GM18505 (cell line): ENCODE measurements at regions not wholly inside any gene's neighbourhood (a gene's known extent, or its start where the extent isn't known, plus 50 kb on each side); places are given as distances from the start of the nearest gene placed in this dataset.

Source experiments
- ATAC-seq: cut with Tn5 transposase; IDR thresholded peaks from one replicate; pipeline ENCODE4 v1.9.1; 2021; ENCODE audit not compliant: unreplicated experiment
- POLR2A ChIP-seq: IDR thresholded peaks from 4 replicates; pipeline ENCODE4 v1.6.1; 2011; ENCODE audit warnings: borderline replicate concordance; ENCODE audit not compliant: insufficient read depth, insufficient read length; ENCODE audit errors: extremely low read depth

DNA sequence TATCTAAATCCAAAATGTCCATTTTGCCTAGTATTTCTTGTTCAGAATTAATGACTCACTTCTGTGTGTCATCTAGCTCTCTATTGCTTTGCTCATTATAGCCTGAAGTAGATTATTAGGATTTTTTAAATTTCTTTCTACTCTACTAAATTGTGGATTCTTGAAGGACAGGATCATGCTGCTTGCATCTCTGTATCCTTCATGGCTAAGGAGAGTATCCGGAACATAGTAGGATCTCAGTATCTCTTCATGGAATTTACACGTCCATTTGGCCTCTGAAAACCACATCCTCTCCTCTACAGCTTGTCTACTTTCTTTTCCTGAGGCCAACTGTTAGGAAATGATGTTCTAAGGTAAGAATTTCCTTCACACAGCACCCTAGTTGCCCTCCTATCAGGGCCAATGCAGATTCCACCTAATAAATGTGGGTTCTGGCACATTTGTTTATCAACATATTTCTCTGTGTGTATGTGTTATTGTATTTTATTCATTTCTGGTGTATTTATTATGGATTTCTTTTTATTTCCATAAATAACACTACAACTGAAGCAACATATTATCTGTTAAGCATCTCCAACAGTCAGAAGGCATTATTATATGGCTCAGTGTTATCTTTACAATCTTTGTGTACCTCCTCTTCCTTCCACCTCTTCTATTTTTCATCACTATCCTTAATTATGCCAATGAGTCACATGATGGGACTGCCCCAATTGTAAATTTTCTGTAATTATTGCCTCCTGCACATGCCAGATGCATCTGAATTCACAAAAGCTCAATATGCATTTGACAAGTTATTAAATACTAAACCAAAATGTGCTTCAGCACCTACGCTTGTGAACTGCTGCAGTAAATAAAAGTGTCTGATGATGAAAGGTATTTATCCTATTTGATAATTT is 557.8 kb upstream of the TLE4 start:
- TF ChIP-seq POLR2A = no peak
- ATAC-seq = no peak

DNA sequence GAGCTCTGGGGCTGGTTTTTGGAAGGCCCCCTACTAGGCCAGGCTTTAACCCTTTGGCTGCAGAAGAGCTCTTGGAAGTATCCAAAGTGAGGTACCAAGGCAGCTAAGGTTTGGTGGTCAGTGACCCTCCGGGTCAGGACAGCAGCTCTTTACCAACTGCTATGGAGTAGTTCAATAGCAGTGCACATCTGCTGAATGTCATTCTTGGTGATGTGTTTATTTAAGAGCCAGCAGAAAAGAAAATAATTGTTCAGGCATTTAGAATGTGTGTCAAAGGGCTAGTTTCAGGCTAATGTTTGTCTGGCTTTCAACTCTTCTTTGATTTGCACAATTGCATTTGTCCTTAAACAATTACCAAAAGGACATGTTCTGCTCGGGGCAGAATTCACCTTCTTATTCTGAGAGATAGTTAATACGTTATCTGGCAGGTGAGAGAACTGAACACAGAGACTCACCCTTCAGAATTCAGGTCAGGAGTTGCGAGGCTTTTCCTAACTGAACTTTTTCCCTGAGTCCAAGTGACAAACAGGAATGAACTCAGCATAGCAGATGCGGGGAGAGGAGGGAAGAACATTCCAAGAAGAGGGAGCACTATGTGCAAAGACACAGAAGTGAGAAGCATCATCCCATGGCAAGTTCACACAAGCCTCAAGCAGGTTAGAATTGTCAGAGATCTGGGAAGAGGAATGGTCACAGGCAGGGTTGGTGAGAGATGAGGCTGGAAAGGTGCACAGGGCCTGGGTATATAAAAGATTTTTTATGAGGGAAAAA is 556.7 kb upstream of the TLE4 start:
- no peak for ATAC-seq
- TF ChIP-seq POLR2A = no peak

GRCh38 chr9:79015951-79016350 is 555.8 kb upstream of the TLE4 start:
- ATAC-seq = no peak
- TF ChIP-seq POLR2A = no peak

GRCh38 chr9:79020276-79020675 is 551.5 kb upstream of the TLE4 start:
- ATAC-seq = no peak
- TF ChIP-seq POLR2A = no peak

GRCh38 chr9:79021084-79021483 is 550.7 kb upstream of the TLE4 start:
- ATAC-seq = no peak
- TF ChIP-seq POLR2A = no peak

- no peak for ATAC-seq
- no peak for TF ChIP-seq POLR2A
Measured at GRCh38 chr9:79023134-79023580, 548.6 kb upstream of the TLE4 start.

DNA sequence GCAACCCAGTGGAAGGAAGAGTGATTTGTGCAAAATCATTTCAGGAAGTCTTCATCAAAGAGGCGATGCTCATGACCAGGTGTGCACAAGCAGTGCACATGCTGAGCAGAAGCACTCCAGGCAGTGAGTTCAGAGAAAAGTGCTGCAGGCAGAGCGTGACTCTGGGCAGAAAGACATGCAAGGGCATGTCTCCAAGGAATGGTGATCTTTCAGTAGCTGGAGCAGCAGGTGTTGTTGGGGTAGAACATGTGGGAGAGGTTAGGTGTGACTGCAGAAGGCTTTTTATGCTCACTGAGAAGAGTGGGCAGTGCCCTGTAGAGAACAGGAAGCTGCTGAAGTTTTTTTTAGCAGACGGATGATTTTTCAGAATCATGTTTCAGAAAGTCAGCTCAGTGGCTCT is 545.4 kb upstream of the TLE4 start:
- TF ChIP-seq POLR2A = no peak
- peak; percentile 74 for ATAC-seq

- no peak for TF ChIP-seq POLR2A
- ATAC-seq = no peak
Measured at GRCh38 chr9:79028101-79028500, 543.7 kb upstream of the TLE4 start.

DNA sequence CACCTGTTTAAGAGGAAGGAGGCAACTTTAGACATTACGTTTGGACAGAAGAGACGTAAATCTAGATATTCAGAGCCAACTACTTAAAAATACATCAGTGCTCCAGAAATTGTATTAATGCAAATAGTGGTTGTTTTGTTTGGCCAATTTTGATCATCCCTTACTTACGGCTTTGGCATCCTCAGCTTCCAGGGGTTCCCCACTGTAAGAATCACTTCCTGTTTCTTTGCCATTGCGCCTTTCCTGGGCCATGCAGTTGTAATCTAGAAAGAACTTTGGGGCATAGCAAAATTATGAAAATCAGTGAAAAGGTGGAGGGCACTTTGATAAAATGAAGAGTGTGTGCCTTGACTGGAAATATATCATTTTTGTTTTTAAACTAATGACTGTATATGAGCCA is 537.2 kb upstream of the TLE4 start:
- TF ChIP-seq POLR2A = no peak
- ATAC-seq = no peak

- TF ChIP-seq POLR2A = no peak
- no peak for ATAC-seq
Measured at GRCh38 chr9:79037338-79037737, 534.4 kb upstream of the TLE4 start.

DNA sequence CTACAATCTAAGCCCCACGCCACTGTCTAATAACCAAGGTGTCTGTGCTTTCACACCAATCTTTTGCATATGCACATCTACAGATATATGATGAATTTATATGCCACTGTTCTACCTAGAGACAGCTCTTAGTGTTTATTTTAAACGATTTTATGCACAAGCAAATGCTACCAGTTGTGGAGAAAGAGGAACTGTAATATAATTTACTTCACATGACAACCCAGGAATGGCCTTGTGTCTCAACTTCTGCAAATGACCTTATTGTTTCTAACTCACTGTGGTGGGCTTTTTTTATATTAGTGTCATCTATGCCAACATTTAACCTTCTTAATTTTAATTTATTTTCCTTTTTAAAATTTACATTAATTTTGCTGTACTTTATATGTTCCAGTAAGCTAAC is 531.1 kb upstream of the TLE4 start:
- no peak for TF ChIP-seq POLR2A
- no peak for ATAC-seq

DNA sequence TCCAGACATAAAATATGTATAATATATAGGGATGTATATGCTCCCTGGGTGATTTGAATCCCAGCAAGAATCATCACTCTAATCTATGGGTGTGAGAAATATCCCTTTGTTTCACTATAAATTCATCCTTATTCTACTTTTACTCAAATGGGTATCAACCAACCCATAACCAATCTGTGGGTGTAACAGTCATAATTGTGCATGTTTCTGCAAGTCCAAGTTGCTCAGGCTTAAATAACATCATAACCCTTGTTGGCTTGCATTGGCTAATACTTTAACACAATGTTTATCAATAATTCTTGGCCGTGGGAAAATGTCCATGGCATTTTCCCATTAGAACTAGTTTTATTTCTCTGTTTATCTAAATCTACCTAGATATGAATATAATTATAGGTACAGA is 530.5 kb upstream of the TLE4 start:
- no peak for ATAC-seq
- TF ChIP-seq POLR2A = no peak

DNA sequence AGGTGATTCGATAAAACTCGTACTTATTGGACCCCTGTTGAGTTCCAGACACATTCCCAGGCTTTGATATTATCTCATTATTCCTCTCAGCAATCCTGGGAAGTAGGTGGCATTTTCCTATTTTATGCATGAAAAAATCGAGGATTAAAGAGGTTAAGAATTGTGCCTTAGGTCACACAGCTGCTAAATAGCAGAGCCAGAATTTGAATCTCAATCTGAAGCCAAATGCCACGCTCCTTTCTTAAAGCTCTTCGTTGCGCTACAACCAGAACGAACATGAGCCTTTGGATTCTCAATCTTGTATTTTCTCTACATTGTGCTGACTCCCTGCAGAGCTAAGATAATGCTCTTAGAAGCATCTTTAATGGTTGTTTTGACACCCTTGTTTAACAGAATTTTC is 527.8 kb upstream of the TLE4 start:
- no peak for TF ChIP-seq POLR2A

GRCh38 chr9:79046401-79046800 is 525.4 kb upstream of the TLE4 start:
- TF ChIP-seq POLR2A = no peak
- ATAC-seq = no peak

More for the DNA sequence above, 527.8 kb upstream of the TLE4 start:
- no peak for ATAC-seq
